Suprapubic skin (tissue), 4 donors: ENCODE measurements at regions not wholly inside any gene's neighbourhood (a gene's known extent, or its start where the extent isn't known, plus 50 kb on each side); places are given as distances from the start of the nearest gene placed in this dataset.

Source experiments
- POLR2A ChIP-seq, 2 donors: fragments of 450-650 bp; IDR thresholded peaks; one replicate each; pipeline ENCODE4 v1.6.1; 2017; ENCODE audit warnings: antibody characterized with exemption in 2 of 2, mild to moderate bottlenecking in 2 of 2, moderate library complexity in 2 of 2
- POLR2AphosphoS5 ChIP-seq, 3 donors: sonication (generic); formaldehyde crosslinking; IDR thresholded peaks; one replicate each; pipeline ENCODE4 v1.6.1; 2017; ENCODE audit warnings: antibody characterized with exemption in 3 of 3
- TF ChIP-seq, protein P1 (sequence below), 2 donors: fragments of 200-600 bp in 1 of 2; fragments of 450-650 bp in 1 of 2; sonication (generic) in 1 of 2; IDR thresholded peaks; one replicate each; pipeline ENCODE4 v1.5.1; 2016 to 2019; ENCODE audit warnings: antibody characterized with exemption in 2 of 2, mild to moderate bottlenecking in 1 of 2, moderate library complexity in 1 of 2

- TF ChIP-seq, protein P1, sequence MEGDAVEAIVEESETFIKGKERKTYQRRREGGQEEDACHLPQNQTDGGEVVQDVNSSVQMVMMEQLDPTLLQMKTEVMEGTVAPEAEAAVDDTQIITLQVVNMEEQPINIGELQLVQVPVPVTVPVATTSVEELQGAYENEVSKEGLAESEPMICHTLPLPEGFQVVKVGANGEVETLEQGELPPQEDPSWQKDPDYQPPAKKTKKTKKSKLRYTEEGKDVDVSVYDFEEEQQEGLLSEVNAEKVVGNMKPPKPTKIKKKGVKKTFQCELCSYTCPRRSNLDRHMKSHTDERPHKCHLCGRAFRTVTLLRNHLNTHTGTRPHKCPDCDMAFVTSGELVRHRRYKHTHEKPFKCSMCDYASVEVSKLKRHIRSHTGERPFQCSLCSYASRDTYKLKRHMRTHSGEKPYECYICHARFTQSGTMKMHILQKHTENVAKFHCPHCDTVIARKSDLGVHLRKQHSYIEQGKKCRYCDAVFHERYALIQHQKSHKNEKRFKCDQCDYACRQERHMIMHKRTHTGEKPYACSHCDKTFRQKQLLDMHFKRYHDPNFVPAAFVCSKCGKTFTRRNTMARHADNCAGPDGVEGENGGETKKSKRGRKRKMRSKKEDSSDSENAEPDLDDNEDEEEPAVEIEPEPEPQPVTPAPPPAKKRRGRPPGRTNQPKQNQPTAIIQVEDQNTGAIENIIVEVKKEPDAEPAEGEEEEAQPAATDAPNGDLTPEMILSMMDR (IDR thresholded peaks at IDR 0.05): no peak
- no peak for TF ChIP-seq POLR2AphosphoS5 (IDR thresholded peaks at IDR 0.05)
- no peak for TF ChIP-seq POLR2A (IDR thresholded peaks at IDR 0.05)
These were observed 87.9 kb upstream of the ZNF217 start for GRCh38 chr20:53681352-53682212.
